Amniotic stem cell (primary cell): ENCODE measurements at regions not wholly inside any gene's neighbourhood (a gene's known extent, or its start where the extent isn't known, plus 50 kb on each side); places are given as distances from the start of the nearest gene placed in this dataset.
"Not testable (repeated sequence)": the region's sequence is repeated elsewhere in the genome, so short reads cannot be mapped to it uniquely, and the experiment has no call there.

Experiments used
- DNase-seq: peaks from one replicate; lab custom pipeline; 2025; lab: John Stamatoyannopoulos, UW

- DNase-seq = no peak
Observed at GRCh38 chr2:163081754-163082153, 243.2 kb upstream of the KCNH7 start.

GRCh38 chr2:163077241-163077640 is 238.7 kb upstream of the KCNH7 start:
- no peak for DNase-seq

GRCh38 chr2:163066085-163066484 is 227.5 kb upstream of the KCNH7 start:
- no peak for DNase-seq

- DNase-seq = no peak
Observed at GRCh38 chr2:163062524-163062923, 224.0 kb upstream of the KCNH7 start.

GRCh38 chr2:163046615-163047014 is 208.0 kb upstream of the KCNH7 start:
- DNase-seq = no peak

- DNase-seq = no peak
Observed at GRCh38 chr2:163045830-163046229, 207.3 kb upstream of the KCNH7 start.

- DNase-seq = no peak
Observed at GRCh38 chr2:163044114-163044513, 205.5 kb upstream of the KCNH7 start.

GRCh38 chr2:163043201-163043600 is 204.6 kb upstream of the KCNH7 start:
- DNase-seq = no peak

GRCh38 chr2:163039266-163039665 is 200.7 kb upstream of the KCNH7 start:
- no peak for DNase-seq

GRCh38 chr2:163028807-163029206 is 190.2 kb upstream of the KCNH7 start:
- no peak for DNase-seq

GRCh38 chr2:163026136-163026775 is 187.7 kb upstream of the KCNH7 start:
- not testable (repeated sequence) for DNase-seq

GRCh38 chr2:163016882-163017281 is 178.3 kb upstream of the KCNH7 start:
- not testable (repeated sequence) for DNase-seq

GRCh38 chr2:163011000-163011399 is 172.4 kb upstream of the KCNH7 start:
- no peak for DNase-seq

- DNase-seq = no peak
Observed at GRCh38 chr2:163008642-163009041, 170.1 kb upstream of the KCNH7 start.

GRCh38 chr2:162994718-162995117 is 156.2 kb upstream of the KCNH7 start:
- no peak for DNase-seq

- no peak for DNase-seq
Observed at GRCh38 chr2:162992828-162993227, 154.3 kb upstream of the KCNH7 start.

- DNase-seq = no peak
Observed at GRCh38 chr2:162989507-162989906, 150.9 kb upstream of the KCNH7 start.

- no peak for DNase-seq
Observed at GRCh38 chr2:162974771-162975170, 136.2 kb upstream of the KCNH7 start.

GRCh38 chr2:162972383-162972782 is 133.8 kb upstream of the KCNH7 start:
- DNase-seq = no peak

- no peak for DNase-seq
Observed at GRCh38 chr2:162968306-162968705, 129.7 kb upstream of the KCNH7 start.

- DNase-seq = no peak
Observed at GRCh38 chr2:162967811-162968210, 129.2 kb upstream of the KCNH7 start.

GRCh38 chr2:162967147-162967546 is 128.6 kb upstream of the KCNH7 start:
- DNase-seq = no peak

GRCh38 chr2:162965191-162965590 is 126.6 kb upstream of the KCNH7 start:
- DNase-seq = no peak

- DNase-seq = no peak
Observed at GRCh38 chr2:162964513-162964912, 125.9 kb upstream of the KCNH7 start.

- no peak for DNase-seq
Observed at GRCh38 chr2:162963156-162963555, 124.6 kb upstream of the KCNH7 start.
